Progenitor cell of endocrine pancreas (in vitro differentiated cells): ENCODE measurements at regions not wholly inside any gene's neighbourhood (a gene's known extent, or its start where the extent isn't known, plus 50 kb on each side); places are given as distances from the start of the nearest gene placed in this dataset.
A peak's percentile ranks its signal among the peaks of the same experiment; 100 is the strongest.

ENCODE experiments used
- DNase-seq: peaks from one replicate; pipeline ENCODE4 v3.0.0; 2021; ENCODE audit warnings: low spot score; ENCODE audit not compliant: unreplicated experiment
- H3K27ac Mint-ChIP-seq: 2 replicates; pipeline ENCODE4 v1.8.0; 2021; ENCODE audit warnings: mild to moderate bottlenecking, moderate library complexity, mixed read lengths
- H3K27me3 Mint-ChIP-seq: 2 replicates; pipeline ENCODE4 v1.8.0; 2021; ENCODE audit warnings: mixed read lengths
- H3K36me3 Mint-ChIP-seq: 2 replicates; pipeline ENCODE4 v1.8.0; 2022; ENCODE audit warnings: mixed read lengths; ENCODE audit not compliant: insufficient read depth
- H3K4me1 Mint-ChIP-seq: 2 replicates; pipeline ENCODE4 v1.8.0; 2021; ENCODE audit warnings: low read depth, mixed read lengths
- H3K4me3 Mint-ChIP-seq: 2 replicates; pipeline ENCODE4 v1.8.0; 2021; ENCODE audit warnings: low read depth, mild to moderate bottlenecking, moderate library complexity, mixed read lengths
- H3K9me3 Mint-ChIP-seq: 2 replicates; pipeline ENCODE4 v1.8.0; 2021; ENCODE audit warnings: low read depth, mixed read lengths
- CTCF ChIP-seq: fragments of 200-600 bp; sonication (generic); IDR thresholded peaks from one replicate; pipeline ENCODE4 v1.5.0; 2021; ENCODE audit warnings: antibody characterized with exemption, mild to moderate bottlenecking; ENCODE audit not compliant: unreplicated experiment

GRCh38 chr4:77399831-77400230 is 205.8 kb upstream of the CXCL13 start:
- H3K4me1 Mint-ChIP-seq, result no peaks in the 10 kb centered on the region
- peaks cover 4% of the 10 kb centered on the region for H3K9me3 Mint-ChIP-seq
- no peaks in the 10 kb centered on the region for H3K36me3 Mint-ChIP-seq
- peaks cover 17% of the 10 kb centered on the region for H3K27me3 Mint-ChIP-seq
- H3K27ac Mint-ChIP-seq, result no peak overlapping the region
- no peak for TF ChIP-seq CTCF
- no peak overlapping the region for H3K4me3 Mint-ChIP-seq
- no peak for DNase-seq

- H3K27me3 Mint-ChIP-seq, result peaks cover 6% of the 10 kb centered on the region
Measured at GRCh38 chr4:77413766-77414165, 191.9 kb upstream of the CXCL13 start.

GRCh38 chr4:77415689-77416088 is 189.9 kb upstream of the CXCL13 start:
- Mint-ChIP-seq H3K4me1 (no peaks in the 10 kb centered on the region), H3K27ac (no peak overlapping the region), H3K27me3 (peaks cover 6% of the 10 kb centered on the region), H3K9me3 (no peaks in the 10 kb centered on the region), H3K36me3 (no peaks in the 10 kb centered on the region), H3K4me3 (no peak overlapping the region)
- no peak for DNase-seq
- no peak for TF ChIP-seq CTCF

More at GRCh38 chr4:77413766-77414165, 191.9 kb upstream of the CXCL13 start:
- H3K36me3 Mint-ChIP-seq, result no peaks in the 10 kb centered on the region
- H3K27ac Mint-ChIP-seq, result no peak overlapping the region
- H3K4me3 Mint-ChIP-seq, result no peak overlapping the region
- no peaks in the 10 kb centered on the region for H3K4me1 Mint-ChIP-seq
- DNase-seq, result no peak
- no peak for TF ChIP-seq CTCF
- H3K9me3 Mint-ChIP-seq, result no peaks in the 10 kb centered on the region

- H3K27me3 Mint-ChIP-seq, result peaks cover 3% of the 10 kb centered on the region
- no peaks in the 10 kb centered on the region for H3K4me1 Mint-ChIP-seq
- H3K9me3 Mint-ChIP-seq, result no peaks in the 10 kb centered on the region
- no peak overlapping the region for H3K27ac Mint-ChIP-seq
- TF ChIP-seq CTCF, result peak; percentile 9
- no peaks in the 10 kb centered on the region for H3K36me3 Mint-ChIP-seq
- DNase-seq, result no peak
- no peak overlapping the region for H3K4me3 Mint-ChIP-seq
Measured at GRCh38 chr4:77418333-77418732, 187.3 kb upstream of the CXCL13 start.

- TF ChIP-seq CTCF, result no peak
- Mint-ChIP-seq H3K36me3 (no peaks in the 10 kb centered on the region), H3K4me1 (peaks cover 1% of the 10 kb centered on the region), H3K4me3 (no peak overlapping the region), H3K27ac (no peak overlapping the region), H3K27me3 (peaks cover 4% of the 10 kb centered on the region), H3K9me3 (no peaks in the 10 kb centered on the region)
- no peak for DNase-seq
Measured at GRCh38 chr4:77430847-77431246, 174.8 kb upstream of the CXCL13 start.
